HEK293 (cell line): ENCODE measurements at regions not wholly inside any gene's neighbourhood (a gene's known extent, or its start where the extent isn't known, plus 50 kb on each side); places are given as distances from the start of the nearest gene placed in this dataset.

ENCODE experiments used
- CTCF ChIP-seq: fragments of 450-650 bp; formaldehyde crosslinking; IDR thresholded peaks from 2 replicates; pipeline ENCODE4 v1.5.1; 2016; ENCODE audit warnings: missing biosample characterization, missing genetic modification characterization
- GLI2 ChIP-seq: fragments of 450-650 bp; formaldehyde crosslinking; IDR thresholded peaks from 2 replicates; pipeline ENCODE4; 2017; ENCODE audit warnings: missing biosample characterization, missing genetic modification characterization, low read depth, borderline replicate concordance
- PATZ1 ChIP-seq: fragments of 450-650 bp; formaldehyde crosslinking; IDR thresholded peaks from 2 replicates; pipeline ENCODE4 v1.5.1; 2016; ENCODE audit warnings: missing biosample characterization, missing genetic modification characterization
- ZBTB1 ChIP-seq: fragments of 450-650 bp; formaldehyde crosslinking; IDR thresholded peaks from 2 replicates; pipeline ENCODE4 v1.5.1; 2016; ENCODE audit warnings: missing biosample characterization, missing genetic modification characterization
- ZBTB48 ChIP-seq: fragments of 450-650 bp; formaldehyde crosslinking; IDR thresholded peaks from 2 replicates; pipeline ENCODE4 v1.5.1; 2016; ENCODE audit warnings: missing biosample characterization, missing genetic modification characterization
- ZIC2 ChIP-seq: fragments of 450-650 bp; formaldehyde crosslinking; IDR thresholded peaks from 2 replicates; pipeline ENCODE4 v1.5.1; 2016; ENCODE audit warnings: missing biosample characterization, missing genetic modification characterization
- ZNF221 ChIP-seq: fragments of 450-650 bp; formaldehyde crosslinking; IDR thresholded peaks from 2 replicates; pipeline ENCODE4 v1.5.1; 2017; ENCODE audit warnings: missing biosample characterization, missing genetic modification characterization, borderline replicate concordance
- ZNF391 ChIP-seq: fragments of 450-650 bp; formaldehyde crosslinking; IDR thresholded peaks from 2 replicates; pipeline ENCODE4 v1.5.1; 2016; ENCODE audit warnings: low read depth, missing biosample characterization, missing genetic modification characterization, borderline replicate concordance
- ZNF398 ChIP-seq: fragments of 450-650 bp; formaldehyde crosslinking; IDR thresholded peaks from 2 replicates; pipeline ENCODE4 v1.5.1; 2017; ENCODE audit warnings: missing biosample characterization, missing genetic modification characterization
- ZNF473 ChIP-seq: fragments of 450-650 bp; formaldehyde crosslinking; IDR thresholded peaks from 2 replicates; pipeline ENCODE4 v1.5.1; 2017; ENCODE audit warnings: missing biosample characterization, missing genetic modification characterization
- ZNF510 ChIP-seq: fragments of 450-650 bp; formaldehyde crosslinking; IDR thresholded peaks from 2 replicates; pipeline ENCODE4 v1.5.1; 2018; ENCODE audit warnings: mild to moderate bottlenecking, missing genetic modification characterization, missing biosample characterization; ENCODE audit not compliant: insufficient replicate concordance
- ZNF629 ChIP-seq: fragments of 450-650 bp; formaldehyde crosslinking; IDR thresholded peaks from 2 replicates; pipeline ENCODE4 v1.5.1; 2017; ENCODE audit warnings: missing biosample characterization, missing genetic modification characterization
- ZNF658 ChIP-seq: fragments of 450-650 bp; formaldehyde crosslinking; IDR thresholded peaks from 2 replicates; pipeline ENCODE4; 2016; ENCODE audit warnings: missing biosample characterization, missing genetic modification characterization

GRCh38 chr6:169164451-169164850, 89.2 kb downstream of the THBS2 start:
- TF ChIP-seq ZIC2 (tag by site-specific recombination) (no peak), CTCF (tag by site-specific recombination) (no peak), PATZ1 (no peak), ZNF221 (tag by site-specific recombination) (no peak), ZNF391 (tag by site-specific recombination) (no peak), ZNF398 (tag by site-specific recombination) (no peak), ZBTB1 (no peak), ZNF658 (no peak), ZNF473 (tag by site-specific recombination) (no peak), GLI2 (tag by site-specific recombination) (no peak), ZNF629 (tag by site-specific recombination) (no peak), ZNF510 (tag by site-specific recombination) (no peak), ZBTB48 (tag by site-specific recombination) (no peak)
